GM18870 (cell line): ENCODE measurements at regions not wholly inside any gene's neighbourhood (a gene's known extent, or its start where the extent isn't known, plus 50 kb on each side); places are given as distances from the start of the nearest gene placed in this dataset.

Experiments used
- ATAC-seq: cut with Tn5 transposase; IDR thresholded peaks from one replicate; pipeline ENCODE4 v1.9.1; 2021; ENCODE audit warnings: moderate library complexity; ENCODE audit not compliant: unreplicated experiment

GRCh38 chr10:14468023-14468441, 137.3 kb upstream of the FRMD4A start:
- no peak for ATAC-seq

GRCh38 chr10:14466257-14466656, 135.5 kb upstream of the FRMD4A start:
- ATAC-seq = no peak

- ATAC-seq = no peak
Observed at GRCh38 chr10:14460447-14460846, 129.7 kb upstream of the FRMD4A start.

- ATAC-seq = no peak
Observed at GRCh38 chr10:14459665-14460064, 128.9 kb upstream of the FRMD4A start.

GRCh38 chr10:14456870-14457266, 126.1 kb upstream of the FRMD4A start:
- no peak for ATAC-seq

GRCh38 chr10:14456218-14456869, 125.6 kb upstream of the FRMD4A start:
- ATAC-seq = no peak

- no peak for ATAC-seq
Observed at GRCh38 chr10:14454629-14455028, 123.9 kb upstream of the FRMD4A start.

GRCh38 chr10:14454206-14454605, 123.5 kb upstream of the FRMD4A start:
- no peak for ATAC-seq

- no peak for ATAC-seq
Observed at GRCh38 chr10:14453593-14453992, 122.9 kb upstream of the FRMD4A start.

GRCh38 chr10:14451341-14451740, 120.6 kb upstream of the FRMD4A start:
- no peak for ATAC-seq

GRCh38 chr10:14450041-14450491, 119.3 kb upstream of the FRMD4A start:
- ATAC-seq = no peak

- no peak for ATAC-seq
Observed at GRCh38 chr10:14449293-14449815, 118.6 kb upstream of the FRMD4A start.

GRCh38 chr10:14448197-14448990, 117.7 kb upstream of the FRMD4A start:
- ATAC-seq = no peak

GRCh38 chr10:14447094-14447839, 116.5 kb upstream of the FRMD4A start:
- ATAC-seq = no peak

- no peak for ATAC-seq
Observed at GRCh38 chr10:14439451-14440259, 108.9 kb upstream of the FRMD4A start.

GRCh38 chr10:14438576-14438975, 107.9 kb upstream of the FRMD4A start:
- ATAC-seq = no peak

- no peak for ATAC-seq
Observed at GRCh38 chr10:14438057-14438456, 107.3 kb upstream of the FRMD4A start.

GRCh38 chr10:14435976-14436632, 105.4 kb upstream of the FRMD4A start:
- no peak for ATAC-seq

- no peak for ATAC-seq
Observed at GRCh38 chr10:14433147-14433546, 102.4 kb upstream of the FRMD4A start.

GRCh38 chr10:14431868-14432267, 101.1 kb upstream of the FRMD4A start:
- no peak for ATAC-seq
